RWPE2 (cell line): ENCODE measurements at regions not wholly inside any gene's neighbourhood (a gene's known extent, or its start where the extent isn't known, plus 50 kb on each side); places are given as distances from the start of the nearest gene placed in this dataset.

ENCODE experiments used
- ATAC-seq: fragments of 200-7000 bp; cut with Tn5 transposase; 3 replicates; pipeline ENCODE4 v1.9.1; 2021; ENCODE audit warnings: low read depth
- DNase-seq: peaks from one replicate; pipeline ENCODE4 v3.0.0-alpha.2; 2020; ENCODE audit warnings: low spot score
- H3K27ac ChIP-seq: fragments of 450-650 bp; 2 replicates; pipeline ENCODE4 v1.5.1; 2017; ENCODE audit warnings: mild to moderate bottlenecking; ENCODE audit not compliant: poor library complexity, severe bottlenecking
- H3K27me3 ChIP-seq: fragments of 250-450 bp; sonication (Bioruptor Pico); 2 replicates; pipeline ENCODE4 v1.5.1; 2021; ENCODE audit warnings: mild to moderate bottlenecking, moderate library complexity; ENCODE audit not compliant: insufficient read depth, poor library complexity, severe bottlenecking
- H3K36me3 ChIP-seq: fragments of 250-450 bp; sonication (Bioruptor Pico); 2 replicates; pipeline ENCODE4 v1.5.1; 2020; ENCODE audit warnings: low read depth, mild to moderate bottlenecking, moderate library complexity
- H3K4me1 ChIP-seq: fragments of 250-450 bp; sonication (Bioruptor Pico); 2 replicates; pipeline ENCODE4 v1.5.1; 2021; ENCODE audit warnings: mild to moderate bottlenecking, moderate library complexity; ENCODE audit not compliant: insufficient read depth, poor library complexity, severe bottlenecking
- H3K4me3 ChIP-seq: fragments of 250-450 bp; sonication (Bioruptor Pico); 2 replicates; pipeline ENCODE4 v1.5.1; 2021; ENCODE audit warnings: mild to moderate bottlenecking, moderate library complexity; ENCODE audit not compliant: severe bottlenecking
- H3K9me3 ChIP-seq: fragments of 250-450 bp; sonication (Bioruptor Pico); 2 replicates; pipeline ENCODE4 v1.5.1; 2021; ENCODE audit warnings: mild to moderate bottlenecking, moderate library complexity; ENCODE audit not compliant: severe bottlenecking
- CTCF ChIP-seq: fragments of 450-650 bp; IDR thresholded peaks from one replicate; pipeline ENCODE4 v1.5.1; 2017; ENCODE audit warnings: mild to moderate bottlenecking, moderate library complexity; ENCODE audit not compliant: poor library complexity, severe bottlenecking

- Histone ChIP-seq H3K27ac (no peak overlapping the region), H3K9me3 (peaks cover 2% of the 10 kb centered on the region), H3K4me3 (no peak overlapping the region), H3K27me3 (peaks cover 2% of the 10 kb centered on the region), H3K36me3 (no peaks in the 10 kb centered on the region), H3K4me1 (no peaks in the 10 kb centered on the region)
- TF ChIP-seq CTCF = no peak
- no peak for ATAC-seq
- no peak for DNase-seq
Observed at GRCh38 chr5:107121793-107122519, 548.8 kb downstream of the EFNA5 start.

- TF ChIP-seq CTCF = no peak
- ATAC-seq = no peak
- H3K4me1 ChIP-seq = no peaks in the 10 kb centered on the region
- no peak overlapping the region for H3K27ac ChIP-seq
- no peaks in the 10 kb centered on the region for H3K27me3 ChIP-seq
- peaks cover 2% of the 10 kb centered on the region for H3K9me3 ChIP-seq
- no peak overlapping the region for H3K4me3 ChIP-seq
- no peaks in the 10 kb centered on the region for H3K36me3 ChIP-seq
- DNase-seq = no peak
Observed at GRCh38 chr5:107119656-107120055, 551.1 kb downstream of the EFNA5 start.

- ATAC-seq (no peak), DNase-seq (no peak)
- H3K27ac ChIP-seq = no peak overlapping the region
Observed at GRCh38 chr5:107118184-107119019, 552.3 kb downstream of the EFNA5 start.

GRCh38 chr5:107112216-107112615 is 558.5 kb downstream of the EFNA5 start:
- Histone ChIP-seq H3K4me3 (no peak overlapping the region), H3K27me3 (no peaks in the 10 kb centered on the region), H3K27ac (no peak overlapping the region), H3K9me3 (peaks cover 2% of the 10 kb centered on the region), H3K36me3 (no peaks in the 10 kb centered on the region), H3K4me1 (no peaks in the 10 kb centered on the region)
- ATAC-seq (no peak), DNase-seq (no peak)
- TF ChIP-seq CTCF = no peak

More at GRCh38 chr5:107118184-107119019, 552.3 kb downstream of the EFNA5 start:
- Histone ChIP-seq H3K27me3 (no peaks in the 10 kb centered on the region), H3K36me3 (no peaks in the 10 kb centered on the region), H3K9me3 (peaks cover 4% of the 10 kb centered on the region), H3K4me1 (no peaks in the 10 kb centered on the region), H3K4me3 (no peak overlapping the region)
- no peak for TF ChIP-seq CTCF
